ENCODE measurements at regions not wholly inside any gene's neighbourhood (a gene's known extent, or its start where the extent isn't known, plus 50 kb on each side); places are given as distances from the start of the nearest gene placed in this dataset.
"Not testable (repeated sequence)": the region's sequence is repeated elsewhere in the genome, so short reads cannot be mapped to it uniquely, and the experiment has no call there.

DNA sequence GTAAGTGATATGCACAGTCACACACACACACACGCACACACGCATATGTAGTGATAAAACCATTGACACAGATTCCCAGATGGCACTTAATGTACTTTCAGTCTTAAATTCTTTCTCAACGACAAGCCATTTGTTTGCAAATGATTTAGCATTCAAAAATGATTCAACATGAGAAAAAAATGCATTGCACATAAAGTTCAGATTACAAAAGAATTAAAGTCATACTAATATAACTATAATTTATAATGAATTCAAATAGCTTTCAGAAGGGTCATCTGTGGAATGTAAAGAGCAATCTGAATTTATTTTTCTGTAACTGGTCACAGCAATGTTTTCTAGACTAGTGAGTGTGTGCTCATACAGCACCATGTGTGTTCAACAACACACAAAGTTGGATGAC, 521.6 kb upstream of the ZNF337 start:
- no peak for DNase-seq (ENCODE audit: low read depth, low spot score)

DNA sequence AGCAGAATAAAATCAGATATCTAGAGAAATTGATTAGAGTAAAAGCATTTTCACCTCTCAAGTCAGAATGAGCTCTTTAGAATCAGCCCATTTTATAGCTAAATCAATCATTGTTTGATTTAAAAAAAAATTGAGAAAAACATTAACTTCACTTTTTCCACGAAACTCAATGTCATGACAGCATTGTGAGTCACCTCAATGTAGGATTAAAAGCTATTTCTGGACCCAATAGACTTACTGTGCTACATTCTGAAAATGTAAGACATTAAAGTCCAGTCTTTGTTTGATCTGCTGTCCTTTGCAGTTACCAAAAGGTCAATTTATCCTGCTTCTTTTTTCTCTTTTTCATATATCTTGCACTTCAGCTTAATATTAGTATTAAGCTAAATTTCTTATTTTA, 519.4 kb upstream of the ZNF337 start:
- no peak for DNase-seq (ENCODE audit: low read depth, low spot score)

DNA sequence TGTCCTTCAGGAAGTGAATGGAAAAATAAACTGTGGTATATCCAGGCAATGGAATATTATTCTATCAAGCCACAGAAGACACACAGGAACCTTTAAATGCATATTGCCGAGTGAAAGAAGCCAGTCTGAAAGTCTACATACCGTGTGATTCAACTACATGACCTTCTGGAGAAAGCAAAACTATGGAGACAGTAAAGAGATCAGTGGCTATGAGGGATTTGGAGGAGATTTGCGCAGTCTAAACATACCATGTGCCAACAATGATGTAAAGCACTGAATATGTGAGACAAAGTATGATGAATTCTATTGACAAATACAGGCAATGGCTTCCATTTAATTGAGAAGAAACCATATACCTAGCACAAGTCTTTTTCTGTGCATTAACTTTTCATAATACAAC, 518.3 kb upstream of the ZNF337 start:
- DNase-seq (ENCODE audit: low read depth, low spot score): no peak

DNA sequence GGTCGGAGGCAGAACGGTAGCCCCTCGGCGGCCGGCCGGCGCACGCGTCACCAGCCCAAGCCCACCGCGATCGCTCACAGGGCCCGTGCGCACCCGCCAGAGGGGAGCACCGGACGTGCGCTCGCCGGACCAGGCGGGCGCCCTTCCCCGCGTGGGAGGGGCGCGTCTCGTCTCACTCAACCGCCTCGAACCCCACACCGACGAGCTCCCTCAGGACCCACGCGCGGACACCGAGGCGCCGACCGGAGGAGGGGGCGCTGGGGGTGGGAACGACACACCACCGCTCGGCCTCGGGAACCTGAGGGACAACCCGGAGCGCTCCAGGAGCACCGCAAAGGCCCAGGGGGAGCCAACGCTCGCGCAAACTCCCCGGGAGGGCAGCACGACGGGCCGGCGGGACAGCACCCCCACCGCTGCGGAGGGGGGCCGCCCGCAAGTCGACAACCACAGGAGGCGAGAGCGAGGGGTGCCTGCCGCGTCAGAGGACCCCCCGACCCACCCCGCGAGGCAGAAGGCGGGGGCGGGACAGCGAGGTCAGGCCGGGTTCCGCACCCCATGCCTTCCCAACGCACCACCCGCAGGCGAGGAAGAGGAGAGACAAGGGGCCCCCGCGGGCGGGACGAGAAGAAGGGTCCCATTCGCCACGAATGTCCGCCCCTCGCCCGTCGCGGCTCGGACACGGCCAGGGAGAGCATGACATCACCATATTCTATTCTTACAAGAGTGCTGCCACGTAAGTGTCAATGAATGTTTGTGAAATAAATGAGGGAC, 512.7 kb upstream of the ZNF337 start:
- DNase-seq (ENCODE audit: low read depth, low spot score): no peak

DNA sequence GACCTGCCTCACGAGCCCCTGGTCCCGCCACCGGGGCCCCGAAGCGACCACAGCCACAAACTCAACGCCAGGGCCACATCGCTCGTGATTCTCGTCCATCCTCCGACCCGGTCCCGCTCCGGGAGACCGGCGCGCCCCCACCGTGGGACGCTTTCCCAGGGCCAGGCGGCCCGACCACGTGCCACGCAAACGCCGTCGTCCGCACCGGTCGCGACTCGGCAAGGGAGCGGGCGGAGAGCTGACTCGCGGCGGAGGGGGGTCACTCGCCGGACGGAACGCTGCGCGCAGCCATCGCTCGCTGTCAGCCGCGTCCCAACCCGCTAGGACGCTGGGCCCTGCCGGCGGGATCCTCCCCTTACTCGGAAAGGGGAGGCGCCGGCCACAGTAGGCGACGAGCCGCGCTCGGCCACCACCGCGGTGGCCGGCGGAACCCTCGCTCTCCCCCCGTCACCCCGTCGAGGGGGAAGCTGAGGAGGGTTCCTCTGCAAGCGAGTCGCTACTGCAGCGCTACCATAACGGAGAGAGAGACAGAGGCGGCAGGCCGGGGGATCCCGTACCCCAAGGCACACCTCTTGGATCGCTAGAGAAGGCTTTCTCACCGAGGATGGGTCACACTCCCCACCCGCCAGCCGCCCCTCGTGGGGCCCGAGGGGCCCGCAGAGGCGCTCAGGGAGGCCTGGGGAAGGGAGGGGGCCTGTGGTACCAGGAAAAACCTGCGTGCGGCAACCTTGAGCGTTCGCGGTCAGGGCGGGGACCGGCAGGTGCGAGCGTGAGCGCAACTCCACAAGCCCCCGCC, 511.8 kb upstream of the ZNF337 start:
- no peak for DNase-seq (ENCODE audit: low read depth, low spot score)

DNA sequence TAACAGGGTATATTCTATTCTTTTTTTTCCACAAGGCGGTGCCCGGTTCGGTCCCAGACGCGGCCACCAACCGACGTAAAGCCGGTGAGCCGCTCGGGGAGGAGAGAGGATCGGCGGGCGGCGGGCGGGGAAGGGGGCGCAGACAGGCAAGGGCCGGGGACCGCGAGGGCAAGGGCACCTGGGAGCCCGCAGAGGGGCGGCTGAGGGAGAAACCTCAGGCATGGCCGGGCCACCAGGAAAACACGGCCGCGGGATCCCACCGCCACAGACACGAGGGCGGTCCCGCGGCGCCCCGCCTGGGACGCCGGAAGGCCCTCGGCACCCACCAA, 511.3 kb upstream of the ZNF337 start:
- DNase-seq (ENCODE audit: low read depth, low spot score): not testable (repeated sequence)

DNA sequence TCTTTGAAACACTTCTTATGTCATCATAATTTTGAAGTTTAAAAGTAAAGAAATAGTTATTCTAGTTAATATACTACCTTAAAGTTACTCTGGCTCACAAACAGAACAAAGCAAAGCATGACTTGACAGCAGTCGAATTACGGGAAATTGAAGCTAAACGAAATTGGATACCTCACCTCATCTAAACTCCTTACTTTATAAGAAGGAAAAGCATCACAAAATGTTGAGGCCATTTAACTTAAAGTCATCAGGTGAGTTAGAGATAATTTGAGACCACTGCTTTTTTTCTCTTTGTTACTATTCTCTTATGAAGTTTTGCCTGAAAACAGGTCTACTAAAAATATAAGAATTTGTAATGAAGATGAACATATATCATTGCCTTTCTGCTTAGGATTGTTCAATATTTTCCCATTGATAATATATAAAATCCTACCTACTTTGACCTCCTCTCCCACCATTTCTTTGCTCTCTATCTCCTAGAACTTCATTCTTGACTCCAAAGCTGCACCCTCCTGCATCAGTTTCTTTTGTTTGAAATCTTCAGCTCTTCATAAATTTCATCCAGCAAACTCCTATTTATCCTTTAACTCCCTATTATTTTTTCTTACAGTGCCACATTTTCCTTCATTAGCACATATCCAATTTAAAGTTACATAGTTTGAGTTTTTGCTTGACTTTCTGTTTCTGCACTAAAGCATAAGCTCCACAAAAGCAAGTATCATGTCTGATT, 510.7 kb upstream of the ZNF337 start:
- no peak for DNase-seq (ENCODE audit: low read depth, low spot score)

DNA sequence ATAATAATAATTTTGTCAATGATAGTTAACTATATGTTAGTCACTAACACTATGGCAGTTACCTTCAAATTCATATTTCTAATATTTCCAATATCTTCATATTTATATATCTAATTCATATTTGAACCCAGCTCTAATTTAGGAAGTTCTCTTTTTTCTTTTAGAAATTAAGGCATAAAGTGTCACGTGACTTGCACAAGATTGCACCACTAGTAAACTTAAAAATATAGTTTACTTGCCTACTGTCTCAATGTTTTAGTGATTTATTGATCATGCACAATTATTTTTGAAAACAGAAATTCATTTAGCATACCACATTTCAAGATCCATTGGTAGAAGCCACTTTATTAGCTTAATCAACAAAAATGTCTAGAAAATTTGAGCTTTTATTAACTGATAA, 508.7 kb upstream of the ZNF337 start:
- no peak for DNase-seq (ENCODE audit: low read depth, low spot score)

DNA sequence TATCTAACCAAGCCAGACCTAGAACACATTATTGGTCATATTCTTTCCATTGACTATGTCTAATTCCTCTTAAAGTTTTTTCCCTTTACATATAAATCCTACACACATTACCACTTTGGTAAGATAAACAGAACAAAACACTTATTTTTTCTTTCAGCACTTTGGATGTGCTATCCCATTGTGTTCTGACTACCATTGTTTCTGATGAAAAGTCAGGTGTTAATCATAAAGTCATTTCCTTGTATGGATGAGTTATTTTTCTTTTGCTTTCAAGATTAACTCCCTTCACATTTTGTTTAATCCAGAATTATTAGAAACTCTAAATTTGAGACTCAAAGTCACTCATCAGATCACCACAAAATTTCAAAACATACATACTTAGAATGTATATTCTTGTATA, 504.4 kb upstream of the ZNF337 start:
- DNase-seq (ENCODE audit: low read depth, low spot score): not testable (repeated sequence)

DNA sequence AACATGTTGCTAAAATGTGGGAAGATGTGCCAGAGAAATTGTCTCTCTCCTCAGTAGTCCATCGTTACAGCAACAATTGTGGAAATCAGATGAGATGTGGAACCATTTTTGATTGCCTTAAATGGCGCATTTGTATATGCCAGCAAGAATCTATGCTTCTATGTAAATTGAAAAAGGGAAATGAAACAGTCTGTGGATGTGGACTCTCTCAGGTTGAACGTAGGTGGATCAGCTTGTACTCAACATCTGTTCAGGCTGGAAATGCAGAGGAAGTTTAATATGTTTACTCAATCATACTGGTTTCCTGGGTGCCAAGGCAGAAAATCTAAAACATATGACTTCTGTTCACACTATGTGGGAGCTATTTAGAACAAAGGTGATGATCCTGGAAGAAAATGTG, 490.7 kb upstream of the ZNF337 start:
- not testable (repeated sequence) for DNase-seq (ENCODE audit: low read depth, low spot score)

DNA sequence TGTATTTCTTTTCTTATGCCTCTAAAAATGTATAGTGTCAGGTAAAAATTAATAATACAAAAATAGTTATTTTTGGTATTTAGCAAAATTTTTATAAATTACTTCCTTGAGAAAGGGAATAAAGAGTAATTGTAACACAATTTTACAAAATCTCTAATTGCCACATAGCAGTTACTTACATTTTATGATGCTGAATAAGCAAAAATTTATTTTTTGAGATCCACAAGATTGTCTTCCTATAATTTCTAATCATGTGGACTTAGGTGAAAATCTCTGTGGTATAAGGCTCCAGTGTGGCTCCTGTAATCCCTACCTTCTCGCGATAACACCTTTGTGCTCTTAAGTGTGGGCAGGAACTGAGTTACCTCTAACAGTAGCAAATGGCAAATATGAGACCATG, 487.1 kb upstream of the ZNF337 start:
- DNase-seq (ENCODE audit: low read depth, low spot score): not testable (repeated sequence)

DNA sequence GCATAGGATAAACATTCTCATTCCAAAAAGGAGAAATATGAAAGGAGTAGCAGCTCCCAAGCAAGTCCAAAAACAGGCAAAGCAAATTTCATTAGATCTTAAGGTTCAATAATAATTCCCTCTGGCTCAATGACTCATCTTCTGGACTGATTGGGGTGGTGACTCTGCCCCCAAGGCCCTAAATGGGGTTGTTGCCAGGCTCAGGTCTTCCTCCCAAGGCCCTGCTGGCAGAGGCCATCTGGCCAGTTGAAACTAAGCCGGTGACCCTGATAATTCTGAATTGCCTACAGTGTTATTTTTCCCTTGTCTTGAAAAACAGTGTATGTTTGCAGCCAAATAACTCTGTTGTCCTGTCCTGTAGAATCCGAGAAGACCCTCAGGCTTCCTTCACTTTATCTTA, 484.7 kb upstream of the ZNF337 start:
- DNase-seq (ENCODE audit: low read depth, low spot score): not testable (repeated sequence)

DNA sequence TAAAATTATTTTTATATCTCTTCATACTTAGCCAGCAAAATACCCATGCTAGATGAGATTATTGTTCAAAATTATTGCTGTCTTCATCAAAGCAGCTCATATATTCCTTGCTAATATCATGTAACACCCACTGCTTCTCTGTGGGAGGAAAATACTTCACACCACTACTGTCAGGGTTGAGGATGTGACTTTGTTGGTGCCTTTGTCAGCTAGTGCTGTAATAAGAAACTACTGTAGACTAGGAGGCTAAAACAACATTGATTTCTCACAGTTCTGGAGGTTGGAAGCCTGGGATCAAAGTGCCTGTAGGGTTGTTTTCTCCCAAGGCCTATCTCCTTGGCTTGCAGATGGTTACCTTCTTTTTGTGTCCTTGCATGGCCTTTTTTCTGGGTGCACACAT, 475.2 kb upstream of the ZNF337 start:
- not testable (repeated sequence) for DNase-seq (ENCODE audit: low read depth, low spot score)

DNA sequence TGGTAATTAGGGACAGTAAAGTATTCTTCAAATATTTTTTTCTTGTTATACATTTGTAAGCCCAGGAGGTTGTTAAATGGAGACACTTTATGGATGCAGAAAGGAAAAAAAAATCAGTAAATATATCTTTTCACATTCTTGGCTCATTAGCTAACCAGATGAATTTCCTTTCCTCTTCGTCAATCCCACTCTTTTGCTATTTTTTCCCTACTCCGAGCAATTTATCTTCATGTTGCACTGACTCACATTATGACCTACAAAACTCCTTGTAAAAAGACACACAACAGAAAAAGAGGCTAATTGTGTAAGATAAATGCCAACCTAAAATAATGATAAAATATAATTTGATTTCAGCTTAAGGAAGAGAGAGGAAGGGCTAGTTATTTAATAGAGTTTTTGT, 472.9 kb upstream of the ZNF337 start:
- no peak for DNase-seq (ENCODE audit: low read depth, low spot score)

DNA sequence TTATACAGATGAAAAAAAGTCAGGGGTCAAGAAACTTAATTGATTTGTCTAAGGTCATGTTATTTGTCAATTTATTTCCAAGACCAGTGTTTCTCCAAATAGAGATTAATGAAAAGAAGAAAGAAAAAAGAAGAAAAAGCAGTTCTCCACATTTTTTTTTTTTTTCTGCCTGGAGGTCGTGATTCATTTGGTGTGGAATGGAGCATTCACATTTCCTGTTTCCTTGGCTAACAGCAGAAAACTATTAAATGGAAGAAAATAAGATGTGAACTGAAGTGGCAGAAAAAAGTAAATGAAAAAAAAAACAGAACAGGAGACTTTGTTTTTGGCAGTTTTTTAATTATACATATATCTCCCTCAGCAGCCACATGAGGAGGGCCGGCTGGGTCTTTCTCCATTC, 470.8 kb upstream of the ZNF337 start:
- no peak for DNase-seq (ENCODE audit: low read depth, low spot score)

DNA sequence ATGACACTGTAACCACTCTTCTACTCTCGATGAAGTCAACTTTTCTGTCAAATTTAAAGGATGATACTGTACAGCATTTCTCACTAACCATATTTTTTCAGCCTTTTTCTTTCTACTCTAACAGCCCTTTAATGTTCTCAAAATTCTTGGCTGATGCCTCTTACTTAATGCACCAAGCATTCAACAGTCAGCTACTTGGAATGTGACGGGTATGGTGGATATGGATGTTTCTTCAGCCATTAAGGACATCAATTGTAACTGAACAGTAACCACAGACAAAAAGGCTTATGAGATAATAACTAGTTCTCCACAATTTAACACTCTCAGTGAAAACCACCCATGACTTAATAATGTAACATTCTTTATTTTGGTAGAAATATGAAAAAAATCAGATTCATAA, 467.2 kb upstream of the ZNF337 start:
- DNase-seq (ENCODE audit: low read depth, low spot score): no peak

DNA sequence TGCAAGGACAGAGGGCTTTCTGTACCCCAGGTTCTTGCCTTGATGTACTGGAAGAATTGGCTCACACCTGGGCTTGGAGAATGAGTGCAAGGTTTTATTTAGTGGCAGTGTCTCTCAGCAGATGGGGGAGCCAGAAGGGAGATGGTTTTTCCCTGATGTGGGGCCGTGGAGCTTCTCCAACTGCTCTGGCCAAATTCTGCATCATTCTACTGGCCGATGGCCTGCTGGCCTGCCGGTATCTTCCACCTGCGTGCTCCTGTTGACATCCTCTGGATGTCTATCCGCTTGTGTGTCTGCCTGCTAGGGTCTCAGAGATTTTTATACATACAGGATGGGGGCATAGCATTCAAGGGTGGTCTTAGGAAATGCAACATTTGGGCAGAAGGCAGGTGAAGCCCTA, 466.5 kb upstream of the ZNF337 start:
- not testable (repeated sequence) for DNase-seq (ENCODE audit: low read depth, low spot score)

DNA sequence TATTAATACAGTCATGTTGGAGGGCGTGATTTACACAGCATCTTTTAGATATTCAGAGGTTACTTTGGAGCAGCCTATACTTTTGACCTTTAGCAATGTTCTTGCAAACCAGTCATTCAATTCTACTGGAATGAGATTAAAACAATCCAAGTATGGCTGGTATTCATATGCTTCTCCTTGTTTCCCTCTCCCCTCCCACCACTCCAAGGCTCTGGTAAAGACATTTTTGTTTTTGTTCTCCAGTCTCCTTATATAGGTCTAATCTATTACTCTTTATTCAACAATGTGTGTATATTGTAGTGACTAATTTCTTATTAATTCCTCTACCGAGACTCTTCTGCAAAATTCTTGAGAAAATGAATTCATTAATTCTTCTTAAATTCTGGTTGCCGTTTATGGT, 465.1 kb upstream of the ZNF337 start:
- not testable (repeated sequence) for DNase-seq (ENCODE audit: low read depth, low spot score)

DNA sequence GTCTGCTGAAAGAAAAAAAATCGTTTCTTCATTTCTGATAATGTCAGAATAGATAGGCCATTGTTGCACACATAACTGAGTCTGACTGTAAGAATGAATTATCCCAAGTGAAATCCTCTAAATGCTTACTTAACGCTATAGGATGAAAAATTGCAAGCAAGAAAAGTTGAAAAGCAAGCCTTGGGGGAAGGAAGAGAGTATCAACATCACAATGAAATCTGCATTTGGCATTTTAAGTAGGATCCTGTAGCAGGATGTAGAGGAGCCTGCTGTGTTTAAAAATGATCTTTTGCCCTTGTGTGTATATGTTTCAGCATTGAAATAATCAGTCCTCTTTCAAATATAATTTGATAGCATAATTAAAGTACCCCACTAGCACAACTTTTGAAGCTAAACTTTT, 464.3 kb upstream of the ZNF337 start:
- not testable (repeated sequence) for DNase-seq (ENCODE audit: low read depth, low spot score)

DNA sequence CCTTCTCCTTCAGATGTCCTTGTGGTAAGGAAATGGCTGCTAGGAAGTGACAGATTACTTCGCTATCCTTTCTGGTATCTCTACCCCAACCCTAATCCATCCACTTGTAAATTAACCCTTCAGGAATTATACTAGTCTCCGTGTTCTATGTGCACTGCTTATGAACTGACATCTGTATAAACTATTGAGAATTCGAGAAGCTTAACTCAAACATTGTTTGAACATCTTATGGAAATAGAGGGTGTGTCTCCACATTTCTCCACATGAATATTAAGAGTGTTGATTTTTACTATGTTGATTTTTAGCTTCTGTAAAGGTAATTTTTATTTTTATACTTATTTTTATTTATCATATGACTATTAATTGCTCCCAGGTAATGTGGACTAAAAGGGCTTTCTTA, 457.6 kb upstream of the ZNF337 start:
- no peak for DNase-seq (ENCODE audit: low read depth, low spot score)

DNA sequence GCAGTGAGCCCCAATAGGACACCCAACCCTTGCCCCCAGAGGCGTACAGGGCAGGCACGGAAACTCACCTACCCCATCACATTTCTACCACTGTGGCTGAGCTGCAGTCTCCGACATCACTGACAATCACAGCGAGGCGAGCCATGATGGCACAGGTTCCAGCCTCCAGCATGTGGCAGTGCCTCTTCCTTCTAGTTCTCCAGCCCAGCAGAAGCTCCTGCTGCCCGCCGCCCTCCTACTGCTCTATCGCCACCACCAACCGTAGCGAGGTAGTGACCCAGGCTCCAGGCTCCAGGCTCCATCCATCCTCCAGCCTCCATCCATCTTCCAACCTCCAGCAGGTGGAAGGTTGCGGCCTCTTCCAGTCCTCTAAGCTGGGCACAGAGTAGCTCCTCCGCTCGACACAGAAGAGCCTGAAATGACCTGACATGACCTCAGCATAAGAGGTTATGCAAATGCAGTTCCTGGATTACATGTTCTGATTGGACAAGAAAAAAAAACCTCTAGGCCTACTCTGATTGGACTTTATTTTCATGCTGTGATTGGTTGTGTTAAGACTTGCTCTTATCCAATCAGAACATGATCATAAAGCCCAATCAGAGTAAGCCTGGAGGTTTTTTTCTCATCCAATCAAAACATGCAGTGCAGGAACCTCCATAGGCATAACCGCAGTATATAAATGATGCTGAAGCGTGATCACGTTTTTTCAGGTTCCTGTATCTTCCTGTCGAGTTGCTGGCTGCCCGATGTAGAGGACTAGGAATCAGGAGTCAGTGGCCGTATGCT, 438.9 kb upstream of the ZNF337 start:
- DNase-seq (ENCODE audit: low read depth, low spot score): no peak

DNA sequence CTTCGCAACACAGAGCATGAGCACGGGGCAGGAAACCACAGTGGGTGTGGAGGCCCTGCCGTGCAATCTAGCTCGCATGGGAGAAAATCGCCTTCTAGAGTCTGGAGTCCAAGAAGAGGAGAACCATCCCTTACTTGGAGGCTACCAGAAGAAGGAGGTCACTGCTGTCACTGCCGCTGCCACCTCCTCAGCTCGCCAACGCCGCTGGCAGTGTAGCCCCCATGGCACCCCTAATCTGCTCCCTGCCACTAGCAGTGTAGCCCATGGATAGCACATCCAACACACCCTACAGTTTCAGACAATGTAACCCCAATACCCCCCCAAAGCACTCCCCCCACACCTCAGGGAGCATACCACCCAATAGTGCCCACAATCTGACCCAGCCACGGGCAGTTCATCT, 438.0 kb upstream of the ZNF337 start:
- DNase-seq (ENCODE audit: low read depth, low spot score): no peak

All from smooth muscle cell of the brain vasculature (primary cell).